HG03097 (cell line): ENCODE measurements at regions not wholly inside any gene's neighbourhood (a gene's known extent, or its start where the extent isn't known, plus 50 kb on each side); places are given as distances from the start of the nearest gene placed in this dataset.
A peak's percentile ranks its signal among the peaks of the same experiment; 100 is the strongest.
"Not testable (repeated sequence)": the region's sequence is repeated elsewhere in the genome, so short reads cannot be mapped to it uniquely, and the experiment has no call there.

ENCODE experiments used
- ATAC-seq: cut with Tn5 transposase; IDR thresholded peaks from one replicate; pipeline ENCODE4 v1.9.1; 2021; ENCODE audit not compliant: unreplicated experiment, low FRiP score

- ATAC-seq = no peak
These were observed 643.2 kb upstream of the SYNCRIP start for GRCh38 chr6:86285876-86286275.

- not testable (repeated sequence) for ATAC-seq
These were observed 642.3 kb upstream of the SYNCRIP start for GRCh38 chr6:86284809-86285480.

- not testable (repeated sequence) for ATAC-seq
These were observed 640.9 kb upstream of the SYNCRIP start for GRCh38 chr6:86283596-86283995.

GRCh38 chr6:86276056-86276455, 633.4 kb upstream of the SYNCRIP start:
- ATAC-seq = no peak

DNA sequence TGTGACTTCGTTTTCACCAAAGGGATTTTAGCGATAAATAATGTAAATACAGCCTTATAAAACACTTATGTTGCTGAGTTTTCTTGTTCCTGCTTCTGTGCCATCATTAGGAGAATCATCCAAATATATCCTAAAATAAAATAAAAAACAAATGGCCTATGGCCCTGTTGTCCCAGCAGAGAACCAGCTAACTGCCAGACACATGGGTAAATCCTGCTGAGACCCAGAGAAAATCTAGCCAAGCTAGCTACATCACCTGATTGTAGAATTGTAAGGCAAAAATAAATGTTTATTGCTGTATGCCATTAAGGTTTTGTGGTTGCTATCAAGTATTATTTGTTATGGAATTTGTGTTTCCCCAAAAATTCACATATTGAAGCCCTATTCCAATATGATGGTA, 631.2 kb upstream of the SYNCRIP start:
- ATAC-seq = no peak

GRCh38 chr6:86256615-86257187, 614.0 kb upstream of the SYNCRIP start:
- ATAC-seq = no peak

DNA sequence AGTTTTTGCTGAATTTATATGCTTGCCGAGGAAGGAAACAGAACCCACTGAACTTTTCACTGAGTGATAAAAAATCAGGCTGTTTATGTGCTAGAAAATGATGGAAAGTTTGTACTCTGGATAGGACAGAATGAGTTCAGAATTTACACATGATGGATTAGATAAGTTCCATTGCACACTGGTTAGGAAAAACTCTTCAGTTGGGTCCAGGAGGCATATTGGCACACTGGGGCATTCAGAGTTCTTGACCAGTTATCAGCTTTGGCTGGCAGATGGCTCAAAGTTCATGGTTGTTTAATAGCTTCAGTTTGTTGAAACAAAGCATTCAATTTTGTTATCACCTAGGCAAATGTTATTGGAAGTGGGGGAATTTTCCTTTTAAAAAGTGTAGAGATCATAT, 613.3 kb upstream of the SYNCRIP start:
- no peak for ATAC-seq

- ATAC-seq = no peak
These were observed 608.4 kb upstream of the SYNCRIP start for GRCh38 chr6:86251106-86251505.

DNA sequence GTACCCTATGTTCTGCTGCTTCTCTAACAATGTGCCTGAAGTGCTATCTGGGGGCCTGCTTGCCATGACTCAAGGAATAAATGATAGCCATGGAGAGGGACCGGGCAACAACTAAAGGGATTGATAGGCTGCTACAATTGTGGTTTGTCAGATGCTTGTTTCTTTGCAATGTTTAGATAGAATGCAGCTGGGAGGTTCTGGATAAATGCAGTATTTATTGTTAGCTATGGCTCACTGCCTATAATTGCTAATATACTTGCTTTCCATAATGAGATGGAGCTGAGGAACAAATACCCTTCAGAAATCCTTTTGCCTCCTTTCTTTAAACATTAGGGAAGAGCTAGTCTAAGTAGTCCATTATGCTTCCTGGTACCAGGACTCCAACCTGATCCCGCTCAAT, 575.2 kb upstream of the SYNCRIP start:
- no peak for ATAC-seq

GRCh38 chr6:86215323-86215722, 572.6 kb upstream of the SYNCRIP start:
- ATAC-seq = no peak

- ATAC-seq = no peak
These were observed 563.3 kb upstream of the SYNCRIP start for GRCh38 chr6:86205980-86206379.

GRCh38 chr6:86203044-86203443, 560.4 kb upstream of the SYNCRIP start:
- no peak for ATAC-seq

GRCh38 chr6:86193821-86194220, 551.1 kb upstream of the SYNCRIP start:
- no peak for ATAC-seq

GRCh38 chr6:86192123-86192522, 549.4 kb upstream of the SYNCRIP start:
- peak; percentile 85 for ATAC-seq

GRCh38 chr6:86175149-86175548, 532.5 kb upstream of the SYNCRIP start:
- ATAC-seq = not testable (repeated sequence)

GRCh38 chr6:86154852-86155251, 512.2 kb upstream of the SYNCRIP start:
- no peak for ATAC-seq

- no peak for ATAC-seq
These were observed 510.8 kb upstream of the SYNCRIP start for GRCh38 chr6:86153521-86153920.

DNA sequence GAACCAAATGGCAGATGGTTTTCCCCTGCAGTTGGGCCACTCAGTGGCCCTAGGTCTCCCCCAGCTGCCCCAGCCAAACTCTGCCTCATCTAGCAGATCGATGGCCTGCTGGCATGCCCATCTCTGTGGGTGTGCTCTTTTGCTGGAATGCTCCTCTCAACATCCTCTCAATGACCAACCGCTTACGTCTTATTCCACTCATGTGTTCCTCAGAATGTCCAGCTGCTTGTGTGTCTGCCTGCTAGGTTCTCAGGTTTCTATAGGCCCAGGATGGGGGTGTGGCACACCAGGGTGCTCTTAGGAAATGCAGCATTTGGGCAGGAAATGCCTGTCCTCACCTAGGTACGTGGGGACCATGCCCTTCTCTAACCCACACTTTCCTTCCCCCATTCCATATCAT, 509.9 kb upstream of the SYNCRIP start:
- ATAC-seq = no peak

DNA sequence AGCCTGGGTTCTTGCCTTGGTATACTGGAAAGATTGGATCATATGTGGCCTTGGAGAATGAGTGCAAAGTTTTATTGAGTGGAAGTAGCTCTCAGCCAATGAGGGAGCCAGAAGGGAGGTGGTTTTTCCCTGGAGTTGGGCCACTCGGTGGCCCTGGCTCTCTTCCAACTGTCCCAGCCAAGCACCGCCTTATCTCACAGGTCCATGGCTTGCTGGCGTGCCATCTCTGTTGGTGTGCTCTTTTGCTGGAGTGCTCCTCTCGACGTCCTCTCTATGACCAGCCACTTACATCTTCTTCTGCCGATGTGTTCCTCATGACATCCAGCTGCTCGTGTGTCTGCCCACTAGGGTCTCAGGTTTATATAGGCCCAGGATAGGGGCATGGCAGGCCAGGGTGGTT, 505.9 kb upstream of the SYNCRIP start:
- ATAC-seq = no peak

DNA sequence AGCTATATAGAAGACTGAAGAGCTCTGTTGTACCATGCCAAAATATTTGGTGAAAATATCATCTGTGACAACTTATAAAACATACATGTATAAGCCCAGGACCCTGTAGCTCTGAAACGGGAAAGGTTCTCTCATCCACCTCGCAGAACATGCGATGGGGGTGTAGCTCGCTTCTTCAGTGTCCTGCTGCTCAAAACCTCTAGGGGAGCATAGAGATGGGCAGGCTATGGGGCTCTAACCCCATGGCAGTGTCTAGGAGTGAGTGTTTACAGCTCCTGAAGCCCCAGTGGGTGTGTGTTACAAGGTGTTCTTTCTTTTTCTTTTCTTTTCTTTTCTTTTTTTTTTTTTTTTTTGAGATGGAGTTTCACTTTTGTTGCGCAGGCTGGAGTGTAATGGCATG, 505.2 kb upstream of the SYNCRIP start:
- no peak for ATAC-seq

- no peak for ATAC-seq
These were observed 504.6 kb upstream of the SYNCRIP start for GRCh38 chr6:86147311-86147710.

DNA sequence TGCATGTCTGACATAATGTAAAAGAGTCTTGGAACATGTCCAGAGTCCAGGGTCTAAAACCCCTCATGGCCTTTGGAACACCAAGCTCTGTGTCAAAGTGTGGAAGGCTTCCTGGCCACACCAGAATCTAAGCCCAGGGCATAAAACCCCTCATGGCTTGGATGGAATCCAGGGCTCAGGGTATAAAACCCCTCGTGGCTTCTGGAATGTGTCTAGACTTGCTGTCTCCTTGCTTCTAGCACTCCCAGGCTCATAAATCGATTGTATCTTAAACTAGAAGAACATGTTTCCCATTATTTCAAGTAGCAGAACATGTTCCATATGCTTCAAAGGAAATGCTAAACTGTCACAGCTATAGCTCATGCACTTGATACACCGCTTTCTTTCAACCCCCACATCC, 504.1 kb upstream of the SYNCRIP start:
- ATAC-seq = not testable (repeated sequence)

- ATAC-seq = no peak
These were observed 499.6 kb upstream of the SYNCRIP start for GRCh38 chr6:86142326-86142725.
